ENCODE measurements at regions not wholly inside any gene's neighbourhood (a gene's known extent, or its start where the extent isn't known, plus 50 kb on each side); places are given as distances from the start of the nearest gene placed in this dataset.

DNA sequence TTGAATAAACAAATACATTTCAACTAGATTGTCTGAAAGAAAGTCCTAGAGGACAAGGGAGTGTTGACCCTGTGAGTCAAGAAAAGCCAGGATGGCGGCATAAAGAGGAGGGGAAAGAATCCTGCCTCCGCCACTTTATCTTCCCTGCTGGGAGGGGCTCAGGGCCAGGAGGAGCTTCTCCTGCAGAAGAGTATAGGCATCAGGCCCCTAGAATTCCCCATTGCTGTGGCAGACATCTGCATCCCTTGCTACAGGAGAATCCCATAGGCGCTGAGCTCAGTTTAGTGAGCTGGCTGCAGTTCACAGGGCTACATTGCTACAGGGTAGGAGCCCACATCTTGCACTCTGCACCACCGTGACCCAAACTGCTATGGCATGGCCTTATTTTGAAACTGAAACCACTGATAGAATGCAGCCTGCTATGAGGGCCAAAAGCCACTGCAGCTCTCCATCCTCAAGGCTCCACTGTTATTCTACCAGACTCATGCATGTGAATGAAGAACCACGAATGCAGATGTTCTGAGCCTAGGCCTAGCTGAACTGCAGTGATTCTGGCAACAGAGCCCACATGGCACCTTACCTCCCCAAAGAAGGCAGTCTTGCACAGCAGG, 941.4 kb upstream of the CTNND2 start:
- TF ChIP-seq SP1 (IDR thresholded peaks at IDR 0.05; ENCODE audit: low read depth): no peak
- TF ChIP-seq POLR2A (IDR thresholded peaks at IDR 0.05; ENCODE audit: borderline replicate concordance, extremely low read depth, insufficient read depth, insufficient read length): no peak
- TF ChIP-seq, protein P1, sequence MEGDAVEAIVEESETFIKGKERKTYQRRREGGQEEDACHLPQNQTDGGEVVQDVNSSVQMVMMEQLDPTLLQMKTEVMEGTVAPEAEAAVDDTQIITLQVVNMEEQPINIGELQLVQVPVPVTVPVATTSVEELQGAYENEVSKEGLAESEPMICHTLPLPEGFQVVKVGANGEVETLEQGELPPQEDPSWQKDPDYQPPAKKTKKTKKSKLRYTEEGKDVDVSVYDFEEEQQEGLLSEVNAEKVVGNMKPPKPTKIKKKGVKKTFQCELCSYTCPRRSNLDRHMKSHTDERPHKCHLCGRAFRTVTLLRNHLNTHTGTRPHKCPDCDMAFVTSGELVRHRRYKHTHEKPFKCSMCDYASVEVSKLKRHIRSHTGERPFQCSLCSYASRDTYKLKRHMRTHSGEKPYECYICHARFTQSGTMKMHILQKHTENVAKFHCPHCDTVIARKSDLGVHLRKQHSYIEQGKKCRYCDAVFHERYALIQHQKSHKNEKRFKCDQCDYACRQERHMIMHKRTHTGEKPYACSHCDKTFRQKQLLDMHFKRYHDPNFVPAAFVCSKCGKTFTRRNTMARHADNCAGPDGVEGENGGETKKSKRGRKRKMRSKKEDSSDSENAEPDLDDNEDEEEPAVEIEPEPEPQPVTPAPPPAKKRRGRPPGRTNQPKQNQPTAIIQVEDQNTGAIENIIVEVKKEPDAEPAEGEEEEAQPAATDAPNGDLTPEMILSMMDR (IDR thresholded peaks at IDR 0.05 in 2 of 3, conservative IDR thresholded peaks at IDR 0.05 in 1 of 3; ENCODE audit: borderline replicate concordance in 1 of 3, insufficient read depth in 1 of 3, low read depth in 2 of 3, low read length in 2 of 3): no peak
- TF ChIP-seq, protein P2, sequence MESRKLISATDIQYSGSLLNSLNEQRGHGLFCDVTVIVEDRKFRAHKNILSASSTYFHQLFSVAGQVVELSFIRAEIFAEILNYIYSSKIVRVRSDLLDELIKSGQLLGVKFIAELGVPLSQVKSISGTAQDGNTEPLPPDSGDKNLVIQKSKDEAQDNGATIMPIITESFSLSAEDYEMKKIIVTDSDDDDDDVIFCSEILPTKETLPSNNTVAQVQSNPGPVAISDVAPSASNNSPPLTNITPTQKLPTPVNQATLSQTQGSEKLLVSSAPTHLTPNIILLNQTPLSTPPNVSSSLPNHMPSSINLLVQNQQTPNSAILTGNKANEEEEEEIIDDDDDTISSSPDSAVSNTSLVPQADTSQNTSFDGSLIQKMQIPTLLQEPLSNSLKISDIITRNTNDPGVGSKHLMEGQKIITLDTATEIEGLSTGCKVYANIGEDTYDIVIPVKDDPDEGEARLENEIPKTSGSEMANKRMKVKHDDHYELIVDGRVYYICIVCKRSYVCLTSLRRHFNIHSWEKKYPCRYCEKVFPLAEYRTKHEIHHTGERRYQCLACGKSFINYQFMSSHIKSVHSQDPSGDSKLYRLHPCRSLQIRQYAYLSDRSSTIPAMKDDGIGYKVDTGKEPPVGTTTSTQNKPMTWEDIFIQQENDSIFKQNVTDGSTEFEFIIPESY (IDR thresholded peaks at IDR 0.05; ENCODE audit: extremely low read depth, insufficient replicate concordance, low read length): no peak

Data from HCT116 (cell line).